ENCODE measurements at regions not wholly inside any gene's neighbourhood (a gene's known extent, or its start where the extent isn't known, plus 50 kb on each side); places are given as distances from the start of the nearest gene placed in this dataset.

GRCh38 chrX:40167233-40167849 is 69.6 kb upstream of the BCOR start:
- Histone ChIP-seq H3K4me1 (ENCODE audit: insufficient read depth, low read length) (peaks cover 56% of the 10 kb centered on the region), H3K36me3 (ENCODE audit: insufficient read depth, low read length) (no peaks in the 10 kb centered on the region), H3K9me3 (ENCODE audit: control insufficient read depth in 1 of 2, insufficient read depth in 1 of 2, low read length in 2 of 2) (no peaks in the 10 kb centered on the region), H3K27me3 (ENCODE audit: control insufficient read depth in 1 of 2, insufficient read depth in 2 of 2, low read length in 2 of 2) (no peaks in the 10 kb centered on the region), H3K4me3 (ENCODE audit: low read length) (peak overlapping the region; percentile 55), H3K27ac (ENCODE audit: low read depth in 1 of 2, low read length in 2 of 2) (peak overlapping the region in 1 of 2 donors; percentile 46)
- CTCF ChIA-PET = no interaction called here
- H3K4me3 Mint-ChIP-seq = peak overlapping the region; percentile 93
- ATAC-seq (ENCODE audit: poor library complexity) = peak; percentile 13
- peak in 2 of 14 experiments; percentile 60 to 63 for DNase-seq
- no peaks in the 10 kb centered on the region for H3K9me3 Mint-ChIP-seq
- intact Hi-C loops (cut with DNase I, micrococcal nuclease) = loop anchor here (5.0 to 10.0 kb wide), 3 partner anchors 155 to 433 kb away; no protein-coding TSS in a partner anchor
- TF ChIP-seq, protein P1, sequence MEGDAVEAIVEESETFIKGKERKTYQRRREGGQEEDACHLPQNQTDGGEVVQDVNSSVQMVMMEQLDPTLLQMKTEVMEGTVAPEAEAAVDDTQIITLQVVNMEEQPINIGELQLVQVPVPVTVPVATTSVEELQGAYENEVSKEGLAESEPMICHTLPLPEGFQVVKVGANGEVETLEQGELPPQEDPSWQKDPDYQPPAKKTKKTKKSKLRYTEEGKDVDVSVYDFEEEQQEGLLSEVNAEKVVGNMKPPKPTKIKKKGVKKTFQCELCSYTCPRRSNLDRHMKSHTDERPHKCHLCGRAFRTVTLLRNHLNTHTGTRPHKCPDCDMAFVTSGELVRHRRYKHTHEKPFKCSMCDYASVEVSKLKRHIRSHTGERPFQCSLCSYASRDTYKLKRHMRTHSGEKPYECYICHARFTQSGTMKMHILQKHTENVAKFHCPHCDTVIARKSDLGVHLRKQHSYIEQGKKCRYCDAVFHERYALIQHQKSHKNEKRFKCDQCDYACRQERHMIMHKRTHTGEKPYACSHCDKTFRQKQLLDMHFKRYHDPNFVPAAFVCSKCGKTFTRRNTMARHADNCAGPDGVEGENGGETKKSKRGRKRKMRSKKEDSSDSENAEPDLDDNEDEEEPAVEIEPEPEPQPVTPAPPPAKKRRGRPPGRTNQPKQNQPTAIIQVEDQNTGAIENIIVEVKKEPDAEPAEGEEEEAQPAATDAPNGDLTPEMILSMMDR (IDR thresholded peaks at IDR 0.05) = no peak
- POLR2A ChIA-PET = interaction anchor here (0.8 to 11.4 kb wide), 11 partner anchors 7 to 393 kb away, joined by 3 to 236 read pairs (median 8); partner anchors contain the start of gene BCOR
- H3K27me3 Mint-ChIP-seq = no peaks in the 10 kb centered on the region
- peaks cover 40% of the 10 kb centered on the region for H3K4me1 Mint-ChIP-seq (ENCODE audit: low read depth)
- peak overlapping the region; percentile 90 for H3K27ac Mint-ChIP-seq
- H3K36me3 Mint-ChIP-seq (ENCODE audit: low read depth) = no peaks in the 10 kb centered on the region

GRCh38 chrX:40166582-40166981 is 68.8 kb upstream of the BCOR start:
- H3K4me3 ChIP-seq (ENCODE audit: low read length) = peak overlapping the region; percentile 55
- H3K4me1 ChIP-seq (ENCODE audit: insufficient read depth, low read length) = peaks cover 51% of the 10 kb centered on the region

GRCh38 chrX:40165861-40166260 is 68.1 kb upstream of the BCOR start:
- Mint-ChIP-seq H3K4me1 (ENCODE audit: low read depth) (peaks cover 36% of the 10 kb centered on the region), H3K36me3 (ENCODE audit: low read depth) (no peaks in the 10 kb centered on the region), H3K27me3 (no peaks in the 10 kb centered on the region), H3K9me3 (no peaks in the 10 kb centered on the region), H3K4me3 (no peak overlapping the region), H3K27ac (peak overlapping the region; percentile 90)
- Histone ChIP-seq H3K36me3 (ENCODE audit: insufficient read depth, low read length) (no peaks in the 10 kb centered on the region), H3K9me3 (ENCODE audit: control insufficient read depth in 1 of 2, insufficient read depth in 1 of 2, low read length in 2 of 2) (no peaks in the 10 kb centered on the region), H3K4me1 (ENCODE audit: insufficient read depth, low read length) (peaks cover 43% of the 10 kb centered on the region), H3K4me3 (ENCODE audit: low read length) (no peak overlapping the region), H3K27me3 (ENCODE audit: control insufficient read depth in 1 of 2, insufficient read depth in 2 of 2, low read length in 2 of 2) (no peaks in the 10 kb centered on the region), H3K27ac (ENCODE audit: low read depth in 1 of 2, low read length in 2 of 2) (no peak overlapping the region)
- POLR2A ChIA-PET = interaction anchor here (0.8 to 2.2 kb wide), 4 partner anchors 9 to 68 kb away, joined by 3 to 10 read pairs (median 3); partner anchors contain the start of gene BCOR
- DNase-seq (no peak), ATAC-seq (ENCODE audit: poor library complexity) (no peak)
- CTCF ChIA-PET = interaction anchor here (1.6 kb wide), 1 partner anchor 12 kb away, joined by 3 read pairs; no protein-coding TSS in a partner anchor
- TF ChIP-seq, protein P1 (IDR thresholded peaks at IDR 0.05) = no peak
- intact Hi-C loops (cut with DNase I, micrococcal nuclease) = loop anchor here (5.0 to 10.0 kb wide), 3 partner anchors 154 to 431 kb away; no protein-coding TSS in a partner anchor

More at GRCh38 chrX:40166582-40166981, 68.8 kb upstream of the BCOR start:
- ChIA-PET POLR2A (interaction anchor here (0.8 to 2.9 kb wide), 4 partner anchors 8 to 69 kb away, joined by 3 to 22 read pairs (median 6); partner anchors contain the start of gene BCOR), CTCF (no interaction called here)
- H3K27ac Mint-ChIP-seq = peak overlapping the region; percentile 90
- no peaks in the 10 kb centered on the region for H3K27me3 Mint-ChIP-seq
- intact Hi-C loops (cut with DNase I, micrococcal nuclease) = loop anchor here (5.0 to 10.0 kb wide), 3 partner anchors 154 to 432 kb away; no protein-coding TSS in a partner anchor
- TF ChIP-seq, protein P1 (IDR thresholded peaks at IDR 0.05) = no peak
- ATAC-seq (ENCODE audit: poor library complexity) (no peak), DNase-seq (no peak)
- no peak overlapping the region for H3K27ac ChIP-seq (ENCODE audit: low read depth in 1 of 2, low read length in 2 of 2)
- H3K36me3 ChIP-seq (ENCODE audit: insufficient read depth, low read length) = no peaks in the 10 kb centered on the region
- no peaks in the 10 kb centered on the region for H3K9me3 ChIP-seq (ENCODE audit: control insufficient read depth in 1 of 2, insufficient read depth in 1 of 2, low read length in 2 of 2)
- peak overlapping the region; percentile 93 for H3K4me3 Mint-ChIP-seq
- no peaks in the 10 kb centered on the region for H3K27me3 ChIP-seq (ENCODE audit: control insufficient read depth in 1 of 2, insufficient read depth in 2 of 2, low read length in 2 of 2)
- H3K4me1 Mint-ChIP-seq (ENCODE audit: low read depth) = peaks cover 40% of the 10 kb centered on the region
- no peaks in the 10 kb centered on the region for H3K9me3 Mint-ChIP-seq
- H3K36me3 Mint-ChIP-seq (ENCODE audit: low read depth) = no peaks in the 10 kb centered on the region
